ENCODE measurements at regions not wholly inside any gene's neighbourhood (a gene's known extent, or its start where the extent isn't known, plus 50 kb on each side); places are given as distances from the start of the nearest gene placed in this dataset.

DNA sequence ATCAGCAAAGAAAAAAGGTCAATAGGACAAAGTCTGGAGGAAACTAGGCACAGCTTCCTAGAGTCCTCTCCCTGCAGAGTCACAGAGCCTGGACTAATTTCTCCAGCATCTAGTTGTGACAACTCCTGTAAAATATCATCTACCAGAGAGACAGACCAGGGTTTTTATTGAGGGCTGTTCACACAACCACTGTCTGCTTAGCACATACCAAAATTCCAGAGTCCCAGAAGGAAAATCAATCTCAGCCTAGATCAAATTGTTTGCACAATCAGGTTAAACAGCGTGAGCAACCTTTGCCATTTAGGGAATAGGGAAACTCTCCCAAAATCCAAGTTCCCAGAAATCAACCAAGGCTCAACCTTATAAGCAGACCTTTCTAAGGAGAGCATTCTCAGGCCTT, 190.3 kb downstream of the SYK start:
- Mint-ChIP-seq H3K27ac (no peak overlapping the region), H3K4me1 (ENCODE audit: low read depth in 2 of 2) (no peaks in the 10 kb centered on the region), H3K36me3 (ENCODE audit: insufficient read depth) (no peaks in the 10 kb centered on the region), H3K4me3 (no peak overlapping the region), H3K27me3 (peaks cover 0 to 8% of the 10 kb centered on the region in 2 donors), H3K9me3 (no peaks in the 10 kb centered on the region)
- ATAC-seq (replicated peaks) (no peak), DNase-seq (no peak)

DNA sequence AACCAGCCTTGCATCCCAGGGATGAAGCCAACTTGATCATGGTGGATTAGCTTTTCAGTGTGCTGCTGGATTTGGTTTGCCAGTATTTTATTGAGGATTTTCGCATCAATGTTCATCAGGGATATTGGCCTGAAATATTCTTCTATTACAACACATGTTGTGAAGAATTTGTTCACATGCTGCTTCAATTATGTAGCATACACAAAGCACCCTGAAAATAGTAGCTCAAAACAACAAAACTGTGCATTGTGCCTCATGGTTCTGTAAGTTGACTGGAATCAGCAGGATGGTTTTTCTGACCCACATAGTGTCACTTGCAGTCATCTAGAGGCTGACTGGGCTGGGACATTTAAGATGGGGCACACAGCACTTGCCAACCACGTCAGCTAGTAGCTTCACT, 193.9 kb downstream of the SYK start:
- no peak for DNase-seq
- no peaks in the 10 kb centered on the region for H3K9me3 Mint-ChIP-seq
- H3K4me1 Mint-ChIP-seq (ENCODE audit: low read depth in 2 of 2): no peaks in the 10 kb centered on the region
- no peak overlapping the region for H3K4me3 Mint-ChIP-seq
- no peak for ATAC-seq (replicated peaks)
- H3K27ac Mint-ChIP-seq: no peak overlapping the region
- H3K27me3 Mint-ChIP-seq: peaks cover 0 to 8% of the 10 kb centered on the region in 2 donors
- no peaks in the 10 kb centered on the region for H3K36me3 Mint-ChIP-seq (ENCODE audit: insufficient read depth)

DNA sequence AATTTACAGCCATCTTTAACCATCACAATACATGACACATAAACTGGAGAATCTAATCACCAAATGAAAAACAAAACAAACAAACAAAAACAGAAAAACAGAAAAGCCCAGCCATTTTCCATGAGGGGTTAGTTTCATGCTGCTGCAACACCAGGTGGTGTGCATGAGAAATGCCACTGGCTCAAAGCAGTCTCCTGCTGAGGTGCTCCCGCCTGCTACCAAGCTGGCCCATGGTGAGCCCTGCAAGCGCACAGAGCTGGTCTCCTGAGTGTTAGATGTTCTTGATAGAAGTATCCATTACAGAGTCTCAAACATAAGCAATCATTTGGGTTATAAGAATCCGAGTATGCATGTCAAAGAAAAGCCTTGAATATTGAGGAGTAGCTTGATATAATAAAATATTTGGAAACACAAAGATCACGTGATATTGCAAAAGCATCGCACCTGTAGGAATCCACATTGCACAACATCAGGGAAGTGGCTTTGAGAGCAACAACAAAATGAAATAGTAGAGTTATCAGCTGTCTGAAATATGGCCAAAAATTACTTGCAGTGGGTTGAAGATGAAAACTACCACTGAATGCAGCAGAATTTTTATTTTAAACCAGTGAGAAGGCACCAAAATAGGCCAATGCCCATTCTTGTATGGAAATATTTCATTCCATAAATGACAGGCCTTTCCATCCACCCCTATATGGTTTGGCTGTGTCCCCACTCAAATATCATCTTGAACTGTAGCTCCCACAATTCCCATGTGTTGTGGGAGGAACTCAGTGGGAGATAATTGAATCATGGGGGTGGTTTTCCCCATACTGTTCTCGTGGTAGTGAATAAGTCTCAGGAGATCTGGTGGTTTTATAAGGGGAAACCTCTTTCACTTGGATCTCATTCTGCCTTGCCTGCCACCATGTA, 194.8 kb downstream of the SYK start:
- ATAC-seq (replicated peaks): no peak
- no peaks in the 10 kb centered on the region for H3K9me3 Mint-ChIP-seq

DNA sequence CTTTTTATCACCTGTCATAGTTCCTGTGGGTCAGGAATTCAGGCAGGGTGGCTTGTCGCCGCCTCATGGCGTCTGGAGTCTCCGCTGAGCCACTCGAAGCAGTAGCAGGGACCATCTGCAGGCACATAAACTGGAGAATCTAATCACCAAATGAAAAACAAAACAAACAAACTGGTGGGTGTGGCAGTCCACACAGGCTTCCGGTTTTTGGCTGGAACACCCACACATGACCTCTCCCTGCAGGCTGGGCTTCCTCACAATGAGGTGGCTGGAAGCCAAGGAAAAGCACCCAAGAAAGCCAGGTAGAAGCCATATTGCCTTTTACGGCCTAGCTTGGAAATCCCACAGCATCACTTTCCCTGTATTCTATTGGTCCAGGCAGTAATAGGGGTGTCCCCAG, 197.0 kb downstream of the SYK start:
- H3K27ac Mint-ChIP-seq: no peak overlapping the region
- no peak for ATAC-seq (replicated peaks)

More for the DNA sequence above, 194.8 kb downstream of the SYK start:
- no peak overlapping the region for H3K4me3 Mint-ChIP-seq
- H3K36me3 Mint-ChIP-seq (ENCODE audit: insufficient read depth): no peaks in the 10 kb centered on the region
- no peak overlapping the region for H3K27ac Mint-ChIP-seq
- DNase-seq: no peak
- H3K4me1 Mint-ChIP-seq (ENCODE audit: low read depth in 2 of 2): no peaks in the 10 kb centered on the region
- peaks cover 0 to 8% of the 10 kb centered on the region in 2 donors for H3K27me3 Mint-ChIP-seq

DNA sequence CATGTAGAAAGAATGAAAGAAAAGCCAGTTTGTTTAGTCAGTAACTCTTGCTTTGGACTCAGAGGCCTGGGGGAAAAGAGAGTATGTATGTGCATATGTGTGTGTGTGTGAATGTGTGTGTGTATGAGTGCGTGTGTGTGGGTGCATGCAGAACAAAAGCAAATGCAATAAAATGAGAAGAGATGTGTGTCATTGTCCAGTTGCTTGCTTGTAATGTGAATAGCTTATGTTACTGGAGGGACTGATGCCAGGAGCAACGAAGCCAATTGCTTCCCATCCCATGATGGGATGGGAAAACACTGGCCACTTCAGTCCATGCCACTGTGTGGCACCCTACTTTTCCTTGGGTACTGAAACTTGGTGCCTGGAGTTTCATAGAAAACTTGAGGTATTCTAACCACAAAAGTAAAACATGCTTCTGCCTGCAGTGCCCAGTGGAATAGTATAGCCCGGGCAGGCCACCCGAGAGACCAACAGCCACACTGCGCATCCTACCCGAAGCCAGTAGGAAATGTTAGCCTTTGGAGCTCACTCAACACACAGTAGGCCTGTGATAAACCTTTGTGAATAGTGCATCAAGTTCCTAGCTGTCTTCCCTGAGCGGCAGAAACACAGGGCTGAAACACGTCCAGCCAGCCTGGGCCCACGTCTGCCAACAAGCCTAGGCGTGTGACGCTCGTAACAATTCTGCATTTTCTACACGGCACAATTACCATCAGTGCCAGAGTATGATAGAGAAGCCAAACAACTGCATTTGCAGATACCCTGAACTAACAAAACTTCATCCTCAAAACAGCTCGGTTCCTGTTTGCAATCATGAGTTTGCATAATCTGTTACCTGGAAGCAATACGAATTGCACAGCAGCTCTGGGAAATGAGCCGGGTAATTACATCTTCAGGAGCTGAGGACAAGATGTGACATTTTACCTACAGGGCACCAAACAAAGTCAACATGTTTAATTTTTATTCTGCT, 198.1 kb downstream of the SYK start:
- H3K9me3 Mint-ChIP-seq: no peaks in the 10 kb centered on the region
- no peak overlapping the region for H3K27ac Mint-ChIP-seq
- H3K27me3 Mint-ChIP-seq: peaks cover 0 to 8% of the 10 kb centered on the region in 2 donors
- ATAC-seq (replicated peaks) (no peak), DNase-seq (no peak)
- H3K36me3 Mint-ChIP-seq (ENCODE audit: insufficient read depth): no peaks in the 10 kb centered on the region
- no peak overlapping the region for H3K4me3 Mint-ChIP-seq
- H3K4me1 Mint-ChIP-seq (ENCODE audit: low read depth in 2 of 2): no peaks in the 10 kb centered on the region

More for the DNA sequence above, 197.0 kb downstream of the SYK start:
- Mint-ChIP-seq H3K9me3 (no peaks in the 10 kb centered on the region), H3K27me3 (peaks cover 0 to 8% of the 10 kb centered on the region in 2 donors), H3K4me1 (ENCODE audit: low read depth in 2 of 2) (no peaks in the 10 kb centered on the region), H3K4me3 (no peak overlapping the region), H3K36me3 (ENCODE audit: insufficient read depth) (no peaks in the 10 kb centered on the region)
- no peak for DNase-seq

DNA sequence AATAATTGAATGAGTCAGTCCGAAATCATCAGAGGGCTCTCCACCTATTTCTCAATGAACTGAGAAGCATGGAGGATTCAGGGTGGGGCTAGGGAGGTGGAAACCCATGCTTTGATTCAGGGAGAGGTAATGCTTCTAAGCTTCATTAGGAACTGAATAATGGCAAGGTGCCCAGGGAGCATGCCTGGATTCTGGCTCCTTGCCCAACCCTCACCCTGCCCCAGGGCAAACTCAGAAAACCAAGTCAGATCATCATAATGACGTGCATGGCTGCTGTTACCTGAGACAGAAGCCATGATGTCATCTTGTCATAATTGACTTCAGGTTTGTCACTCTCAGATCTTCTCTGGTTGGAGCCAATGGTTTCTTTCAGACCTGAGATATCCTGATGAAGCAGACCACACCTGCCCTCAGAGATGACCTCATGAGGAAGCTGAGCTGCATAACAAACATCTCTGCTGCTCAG, 199.6 kb downstream of the SYK start:
- H3K27me3 Mint-ChIP-seq: peaks cover 0 to under 1% of the 10 kb centered on the region in 2 donors
- no peaks in the 10 kb centered on the region for H3K4me1 Mint-ChIP-seq (ENCODE audit: low read depth in 2 of 2)
- no peaks in the 10 kb centered on the region for H3K9me3 Mint-ChIP-seq
- no peak overlapping the region for H3K4me3 Mint-ChIP-seq
- ATAC-seq (replicated peaks) (no peak), DNase-seq (no peak)
- no peaks in the 10 kb centered on the region for H3K36me3 Mint-ChIP-seq (ENCODE audit: insufficient read depth)
- H3K27ac Mint-ChIP-seq: no peak overlapping the region

DNA sequence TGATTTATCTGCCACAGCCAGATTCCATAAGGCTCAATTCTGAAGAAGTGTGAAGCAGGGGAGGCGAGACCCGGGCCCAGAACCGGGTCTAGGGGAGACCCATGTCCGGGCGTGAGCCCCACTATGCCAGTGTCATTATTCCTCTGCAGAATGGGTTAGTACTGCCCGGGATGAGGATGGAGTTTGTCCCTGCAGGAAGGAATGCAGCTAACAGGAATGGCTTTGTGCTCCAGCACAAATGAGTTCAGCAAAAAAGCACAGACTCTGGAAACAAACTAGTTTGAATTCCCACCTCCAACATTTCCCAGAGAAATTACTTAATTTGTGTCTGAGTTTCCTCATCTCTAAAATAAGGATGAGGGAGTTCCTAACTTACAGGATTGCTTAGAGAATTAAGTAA, 202.9 kb downstream of the SYK start:
- H3K36me3 Mint-ChIP-seq (ENCODE audit: insufficient read depth): no peaks in the 10 kb centered on the region
- H3K4me1 Mint-ChIP-seq (ENCODE audit: low read depth in 2 of 2): no peaks in the 10 kb centered on the region
- H3K9me3 Mint-ChIP-seq: no peaks in the 10 kb centered on the region
- no peaks in the 10 kb centered on the region for H3K27me3 Mint-ChIP-seq
- DNase-seq (no peak), ATAC-seq (replicated peaks) (no peak)
- no peak overlapping the region for H3K27ac Mint-ChIP-seq
- no peak overlapping the region for H3K4me3 Mint-ChIP-seq

DNA sequence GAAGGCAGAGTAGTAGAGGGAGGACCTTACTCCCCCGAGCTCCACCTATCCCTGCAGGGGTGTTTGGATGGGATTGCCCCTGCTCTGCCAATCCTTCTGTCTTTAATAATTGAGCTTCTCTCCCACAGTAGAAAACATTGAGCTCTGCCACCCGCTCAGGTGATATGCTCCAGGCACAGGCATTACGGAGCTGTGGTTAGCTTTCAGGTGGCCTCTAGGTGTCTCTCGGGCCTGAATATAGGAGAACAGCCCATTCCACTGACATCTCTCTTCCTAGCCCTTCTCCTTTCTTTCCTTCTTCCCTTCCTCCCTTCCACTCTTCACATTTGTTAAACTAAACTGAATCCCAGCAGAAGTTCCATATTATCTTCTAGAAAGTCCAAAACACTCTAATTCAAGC, 203.4 kb downstream of the SYK start:
- H3K27me3 Mint-ChIP-seq: no peaks in the 10 kb centered on the region
- no peaks in the 10 kb centered on the region for H3K4me1 Mint-ChIP-seq (ENCODE audit: low read depth in 2 of 2)
- no peak overlapping the region for H3K4me3 Mint-ChIP-seq
- H3K36me3 Mint-ChIP-seq (ENCODE audit: insufficient read depth): no peaks in the 10 kb centered on the region
- no peak overlapping the region for H3K27ac Mint-ChIP-seq
- no peaks in the 10 kb centered on the region for H3K9me3 Mint-ChIP-seq
- DNase-seq (no peak), ATAC-seq (replicated peaks) (no peak)

DNA sequence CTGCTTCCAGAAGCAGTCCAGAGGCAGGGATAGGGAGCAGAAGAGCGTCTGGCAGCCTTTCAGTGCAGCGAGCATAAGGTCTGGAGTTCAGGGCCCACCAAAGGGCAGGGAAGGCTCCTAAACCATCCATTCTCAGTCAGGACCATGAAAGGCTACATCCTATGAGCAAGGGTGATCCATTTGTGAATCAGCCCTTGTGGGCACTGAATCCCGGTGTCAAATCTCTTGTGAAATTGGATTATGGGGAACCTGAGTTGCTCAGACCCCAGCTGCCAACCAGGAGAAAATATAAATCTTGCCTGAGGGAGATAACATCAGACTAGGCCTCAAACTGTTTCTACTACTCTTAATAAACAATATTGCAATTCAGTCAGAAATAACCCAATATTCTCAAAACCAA, 204.4 kb downstream of the SYK start:
- Mint-ChIP-seq H3K4me3 (no peak overlapping the region), H3K27me3 (no peaks in the 10 kb centered on the region), H3K9me3 (no peaks in the 10 kb centered on the region), H3K36me3 (ENCODE audit: insufficient read depth) (no peaks in the 10 kb centered on the region), H3K4me1 (ENCODE audit: low read depth in 2 of 2) (no peaks in the 10 kb centered on the region), H3K27ac (no peak overlapping the region)
- DNase-seq (no peak), ATAC-seq (replicated peaks) (no peak)

DNA sequence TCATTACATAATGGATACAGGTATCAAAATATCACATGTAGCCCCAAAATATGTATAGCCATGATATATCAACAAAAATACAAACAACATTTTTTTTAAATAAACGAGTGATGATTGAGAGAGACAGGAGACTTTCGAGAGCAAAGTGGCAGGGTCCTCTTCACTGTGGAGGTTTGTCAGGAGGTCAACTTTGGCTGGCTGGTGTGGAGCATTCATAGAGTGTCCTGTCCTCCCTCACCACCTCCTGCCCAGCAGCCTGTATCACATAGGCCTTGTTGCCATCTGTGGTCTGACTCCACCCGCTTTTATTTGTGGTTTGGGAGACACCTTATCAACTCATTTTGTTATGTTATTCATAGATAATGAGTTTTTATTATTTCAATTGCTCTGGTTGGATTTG, 206.9 kb downstream of the SYK start:
- H3K36me3 Mint-ChIP-seq (ENCODE audit: insufficient read depth): no peaks in the 10 kb centered on the region
- ATAC-seq (replicated peaks) (no peak), DNase-seq (no peak)
- peaks cover 0 to 9% of the 10 kb centered on the region in 2 donors for H3K27me3 Mint-ChIP-seq
- H3K4me3 Mint-ChIP-seq: no peak overlapping the region
- H3K4me1 Mint-ChIP-seq (ENCODE audit: low read depth in 2 of 2): no peaks in the 10 kb centered on the region
- peaks cover 5 to 14% of the 10 kb centered on the region in 2 donors for H3K9me3 Mint-ChIP-seq
- no peak overlapping the region for H3K27ac Mint-ChIP-seq

DNA sequence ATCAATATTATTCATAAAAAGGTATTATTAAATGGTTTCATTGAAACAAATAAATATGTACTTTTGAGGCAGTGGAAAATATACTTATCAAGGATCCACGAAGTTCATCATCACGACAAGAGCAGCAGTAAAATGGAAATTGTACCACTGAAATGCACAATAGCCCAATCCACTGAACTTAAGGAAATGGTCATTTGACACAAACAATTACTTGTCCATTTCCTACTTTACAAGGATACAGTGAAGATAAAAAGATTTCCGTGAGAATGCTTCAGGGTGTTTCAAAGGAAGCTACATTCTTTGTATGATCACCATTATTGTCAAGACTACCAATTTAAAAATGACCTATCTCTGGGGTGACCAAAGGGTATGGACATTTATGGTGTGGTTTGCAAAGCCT, 210.3 kb downstream of the SYK start:
- Mint-ChIP-seq H3K9me3 (peaks cover 5 to 14% of the 10 kb centered on the region in 2 donors), H3K4me1 (ENCODE audit: low read depth in 2 of 2) (no peaks in the 10 kb centered on the region), H3K27me3 (peaks cover 5 to 20% of the 10 kb centered on the region in 2 donors), H3K4me3 (no peak overlapping the region), H3K36me3 (ENCODE audit: insufficient read depth) (peaks cover 3% of the 10 kb centered on the region), H3K27ac (no peak overlapping the region)
- DNase-seq (no peak), ATAC-seq (replicated peaks) (no peak)

DNA sequence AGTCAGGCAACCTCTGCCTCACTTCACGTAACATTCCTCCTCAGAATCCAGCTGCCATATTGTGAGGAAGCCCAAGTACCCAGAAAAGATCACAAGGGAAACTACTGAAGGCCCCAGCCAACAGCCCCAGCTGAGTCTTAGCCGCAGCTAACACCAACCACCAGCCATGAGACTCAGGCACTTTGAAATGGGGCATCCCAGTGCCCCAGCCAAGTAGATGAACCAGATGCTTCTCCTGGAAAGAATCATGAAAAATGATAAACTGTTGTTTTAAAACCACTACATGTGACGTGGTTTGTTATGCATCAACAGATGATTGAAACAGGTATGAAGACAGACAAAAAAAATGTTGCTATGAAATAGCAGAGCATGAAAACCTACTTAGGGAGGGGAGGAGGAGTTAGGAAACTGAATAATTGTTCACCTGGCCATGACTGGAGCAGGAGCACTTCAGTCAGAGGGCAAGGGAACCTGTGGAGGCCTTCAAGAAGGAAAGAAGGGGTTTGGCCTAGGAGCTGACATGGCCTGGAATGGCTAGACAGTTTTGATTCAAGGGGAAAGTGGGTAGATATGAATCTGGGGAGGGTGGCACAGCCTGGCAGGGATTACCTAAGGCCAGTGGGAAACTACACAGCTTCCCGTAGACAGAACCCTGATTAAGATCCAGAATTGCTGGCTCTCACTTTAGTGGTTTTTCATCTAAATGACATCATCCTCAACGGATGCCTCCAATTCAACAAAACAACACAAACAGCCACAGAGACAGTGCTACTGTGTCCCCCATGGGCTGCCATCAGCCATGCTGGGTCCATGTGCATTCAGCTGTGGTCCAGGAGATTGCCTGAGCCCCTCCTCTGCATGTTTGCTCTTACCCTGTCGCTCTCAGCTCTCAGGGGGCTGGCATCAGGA, 211.6 kb downstream of the SYK start:
- ATAC-seq (replicated peaks) (no peak), DNase-seq (no peak)
- Mint-ChIP-seq H3K27me3 (peaks cover 5 to 33% of the 10 kb centered on the region in 2 donors), H3K4me3 (no peak overlapping the region), H3K4me1 (ENCODE audit: low read depth in 2 of 2) (no peaks in the 10 kb centered on the region), H3K36me3 (ENCODE audit: insufficient read depth) (peaks cover 3% of the 10 kb centered on the region), H3K27ac (no peak overlapping the region), H3K9me3 (peaks cover 5 to 14% of the 10 kb centered on the region in 2 donors)

DNA sequence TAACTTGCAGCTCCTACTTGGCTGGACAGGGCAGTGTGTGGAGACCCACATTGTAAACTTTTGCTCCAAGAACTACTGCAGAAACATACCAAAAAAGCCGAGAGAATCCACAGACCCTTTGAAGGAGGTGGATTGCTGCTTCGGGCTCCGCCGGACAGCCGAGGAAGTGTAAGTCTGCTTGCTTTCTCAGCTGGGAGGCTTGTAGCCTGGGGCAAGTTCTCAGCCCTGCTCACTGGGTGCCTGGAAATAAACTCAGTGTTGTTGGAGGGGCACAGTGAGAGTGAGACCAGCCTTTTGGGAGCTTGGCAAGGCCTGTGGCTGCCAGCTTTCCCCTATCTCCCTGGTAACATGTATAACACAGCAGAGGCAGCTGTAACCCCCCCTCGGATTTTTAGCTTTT, 215.6 kb downstream of the SYK start:
- Mint-ChIP-seq H3K27me3 (peaks cover 5 to 48% of the 10 kb centered on the region in 2 donors), H3K4me3 (no peak overlapping the region), H3K4me1 (ENCODE audit: low read depth in 2 of 2) (no peaks in the 10 kb centered on the region), H3K9me3 (peaks cover 5 to 12% of the 10 kb centered on the region in 2 donors), H3K27ac (no peak overlapping the region), H3K36me3 (ENCODE audit: insufficient read depth) (peaks cover 3% of the 10 kb centered on the region)
- ATAC-seq (replicated peaks) (no peak), DNase-seq (no peak)

All from effector memory CD8-positive, alpha-beta T cell (primary cell).